Gastrocnemius medialis (tissue), 4 donors: ENCODE measurements at regions not wholly inside any gene's neighbourhood (a gene's known extent, or its start where the extent isn't known, plus 50 kb on each side); places are given as distances from the start of the nearest gene placed in this dataset.

Source experiments
- ATAC-seq, 2 donors: fragments of 150-250 bp; one replicate each; pipeline ENCODE4 v1.9.1; 2016
- DNase-seq, 2 donors: peaks; one replicate each; pipeline ENCODE4 v3.0.0-alpha.2; 2019
- H3K27ac ChIP-seq, 4 donors: fragments of 200-600 bp; sonication (generic); 1 replicate in 1 of 4; 2 replicates in 3 of 4; pipeline ENCODE4 v1.5.1; 2016 to 2018; ENCODE audit warnings: mild to moderate bottlenecking in 2 of 4, moderate library complexity in 1 of 4
- H3K27me3 ChIP-seq, 3 donors: fragments of 200-600 bp; sonication (generic) in 2 of 3; 1 replicate in 1 of 3; 2 replicates in 2 of 3; pipeline versions ENCODE4 v1.5.1 to v1.6.0; 2016 to 2019; ENCODE audit warnings: mild to moderate bottlenecking in 1 of 3, moderate library complexity in 1 of 3
- H3K36me3 ChIP-seq, 2 donors: fragments of 200-600 bp; sonication (generic) in 1 of 2; one replicate each; pipeline ENCODE4 v1.5.1; 2017 to 2018
- H3K4me1 ChIP-seq, 2 donors: fragments of 200-600 bp; sonication (generic) in 1 of 2; one replicate each; pipeline ENCODE4 v1.5.1; 2016 to 2017; ENCODE audit warnings: mild to moderate bottlenecking in 2 of 2
- H3K4me3 ChIP-seq, 4 donors: fragments of 200-600 bp; sonication (generic) in 3 of 4; 1 replicate in 1 of 4; 2 replicates in 3 of 4; pipeline ENCODE4 v1.5.1; 2016 to 2019; ENCODE audit warnings: mild to moderate bottlenecking in 2 of 4
- H3K9me3 ChIP-seq, 3 donors: fragments of 200-600 bp; sonication (generic) in 2 of 3; 1 replicate in 1 of 3; 2 replicates in 2 of 3; pipeline ENCODE4 v1.5.1; 2016 to 2019
- CTCF ChIP-seq, 5 experiments: fragments of 450-650 bp in 3 of 5; fragments of 200-600 bp in 2 of 5; sonication (generic) in 2 of 5; IDR thresholded peaks in 4 of 5; conservative IDR thresholded peaks in 1 of 5; 1 replicate in 4 of 5; 2 replicates in 1 of 5; pipeline ENCODE4 v1.5.1; 2016 to 2019; ENCODE audit warnings: antibody characterized with exemption in 5 of 5, mild to moderate bottlenecking in 3 of 5, moderate library complexity in 3 of 5
- POLR2A ChIP-seq, 2 donors: fragments of 450-650 bp; IDR thresholded peaks; one replicate each; pipeline ENCODE4 v1.6.1; 2017; ENCODE audit warnings: antibody characterized with exemption in 2 of 2, mild to moderate bottlenecking in 2 of 2, moderate library complexity in 2 of 2
- in situ Hi-C, 4 donors: fragments of 200-750 bp; cut with MboI; loops; one replicate each; pipeline versions ENCODE4 v1.15.0 to v1.8.0; 2017; ENCODE audit warnings: low sequenced_read_pairs in 4 of 4
- intact Hi-C: fragments of 100-400 bp; cut with DNase I; formaldehyde crosslinking; loops from one replicate; pipeline ENCODE4 v1.15.1; 2023; ENCODE audit warnings: low total_unique reads

- in situ Hi-C loops, result no loop called here
- no peaks in the 10 kb centered on the region for H3K4me1 ChIP-seq
- no peak overlapping the region for H3K4me3 ChIP-seq
- no peaks in the 10 kb centered on the region for H3K27me3 ChIP-seq
- DNase-seq (no peak), ATAC-seq (no peak)
- no peaks in the 10 kb centered on the region for H3K36me3 ChIP-seq
- intact Hi-C loops, result no loop called here
- H3K9me3 ChIP-seq, result no peaks in the 10 kb centered on the region
- H3K27ac ChIP-seq, result no peak overlapping the region
- TF ChIP-seq POLR2A (IDR thresholded peaks at IDR 0.05), result no peak
- no peak for TF ChIP-seq CTCF (IDR thresholded peaks at IDR 0.05 in 4 of 5, conservative IDR thresholded peaks at IDR 0.05 in 1 of 5)
Measured at GRCh38 chr10:56547163-56547562, 186.1 kb upstream of the ZWINT start.

- in situ Hi-C loops, result no loop called here
- intact Hi-C loops, result no loop called here
- ATAC-seq (no peak), DNase-seq (no peak)
- no peak overlapping the region for H3K27ac ChIP-seq
- TF ChIP-seq CTCF (IDR thresholded peaks at IDR 0.05 in 4 of 5, conservative IDR thresholded peaks at IDR 0.05 in 1 of 5), result no peak
- TF ChIP-seq POLR2A (IDR thresholded peaks at IDR 0.05), result no peak
- H3K27me3 ChIP-seq, result no peaks in the 10 kb centered on the region
- H3K4me1 ChIP-seq, result no peaks in the 10 kb centered on the region
- no peaks in the 10 kb centered on the region for H3K36me3 ChIP-seq
- no peaks in the 10 kb centered on the region for H3K9me3 ChIP-seq
- H3K4me3 ChIP-seq, result no peak overlapping the region
Measured at GRCh38 chr10:56537984-56538383, 176.9 kb upstream of the ZWINT start.

- no peak for TF ChIP-seq CTCF (IDR thresholded peaks at IDR 0.05 in 4 of 5, conservative IDR thresholded peaks at IDR 0.05 in 1 of 5)
- no peak for TF ChIP-seq POLR2A (IDR thresholded peaks at IDR 0.05)
- DNase-seq (no peak), ATAC-seq (no peak)
- no peaks in the 10 kb centered on the region for H3K27me3 ChIP-seq
- H3K4me1 ChIP-seq, result no peaks in the 10 kb centered on the region
- H3K36me3 ChIP-seq, result no peaks in the 10 kb centered on the region
- H3K9me3 ChIP-seq, result no peaks in the 10 kb centered on the region
- no peak overlapping the region for H3K4me3 ChIP-seq
- intact Hi-C loops, result no loop called here
- in situ Hi-C loops, result no loop called here
- no peak overlapping the region for H3K27ac ChIP-seq
Measured at GRCh38 chr10:56522166-56522565, 161.1 kb upstream of the ZWINT start.

- Histone ChIP-seq H3K36me3 (no peaks in the 10 kb centered on the region), H3K27me3 (no peaks in the 10 kb centered on the region), H3K4me1 (no peaks in the 10 kb centered on the region), H3K9me3 (no peaks in the 10 kb centered on the region), H3K4me3 (no peak overlapping the region), H3K27ac (no peak overlapping the region)
- DNase-seq (no peak), ATAC-seq (no peak)
- TF ChIP-seq POLR2A (IDR thresholded peaks at IDR 0.05), result no peak
- no peak for TF ChIP-seq CTCF (IDR thresholded peaks at IDR 0.05 in 4 of 5, conservative IDR thresholded peaks at IDR 0.05 in 1 of 5)
- in situ Hi-C loops (no loop called here), intact Hi-C loops (no loop called here)
Measured at GRCh38 chr10:56508562-56508961, 147.5 kb upstream of the ZWINT start.

DNA sequence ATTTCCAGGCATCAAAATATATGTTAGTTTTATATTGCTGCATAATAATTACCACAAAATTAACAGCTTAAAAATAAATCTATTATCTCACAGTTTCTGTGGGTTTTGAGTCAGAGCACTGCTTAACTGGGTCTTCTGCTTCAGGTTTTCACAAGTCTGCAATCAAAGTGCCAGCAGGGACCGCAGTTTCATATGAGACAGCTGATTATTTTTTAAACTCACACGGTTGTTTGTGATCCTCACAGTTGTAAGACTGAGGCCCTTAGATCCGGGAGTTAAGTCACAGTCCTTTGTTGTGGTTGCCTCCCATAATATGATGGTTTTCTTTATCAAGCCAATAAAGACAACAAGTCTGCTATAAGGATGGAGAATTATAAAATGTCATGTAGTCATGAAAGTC lies 146.0 kb upstream of the ZWINT start:
- Histone ChIP-seq H3K27me3 (no peaks in the 10 kb centered on the region), H3K27ac (no peak overlapping the region), H3K9me3 (no peaks in the 10 kb centered on the region), H3K36me3 (no peaks in the 10 kb centered on the region), H3K4me3 (no peak overlapping the region), H3K4me1 (no peaks in the 10 kb centered on the region)
- DNase-seq (no peak), ATAC-seq (no peak)
- in situ Hi-C loops (no loop called here), intact Hi-C loops (no loop called here)
- no peak for TF ChIP-seq CTCF (IDR thresholded peaks at IDR 0.05 in 4 of 5, conservative IDR thresholded peaks at IDR 0.05 in 1 of 5)
- TF ChIP-seq POLR2A (IDR thresholded peaks at IDR 0.05), result no peak
